ENCODE measurements at regions not wholly inside any gene's neighbourhood (a gene's known extent, or its start where the extent isn't known, plus 50 kb on each side); places are given as distances from the start of the nearest gene placed in this dataset.

- no peak for DNase-seq
Measured at GRCh38 chr11:11755871-11756270, 85.9 kb upstream of the USP47 start.

GRCh38 chr11:11752679-11753078, 89.1 kb upstream of the USP47 start:
- DNase-seq = no peak

GRCh38 chr11:11750017-11750878, 91.5 kb upstream of the USP47 start:
- no peak for DNase-seq

GRCh38 chr11:11748706-11749365, 92.9 kb upstream of the USP47 start:
- no peak for DNase-seq

- DNase-seq = no peak
Measured at GRCh38 chr11:11747570-11747969, 94.2 kb upstream of the USP47 start.

- no peak for DNase-seq
Measured at GRCh38 chr11:11746449-11746848, 95.3 kb upstream of the USP47 start.

GRCh38 chr11:11743216-11743615, 98.6 kb upstream of the USP47 start:
- no peak for DNase-seq

GRCh38 chr11:11742486-11742885, 99.3 kb upstream of the USP47 start:
- DNase-seq = no peak

- no peak for DNase-seq
Measured at GRCh38 chr11:11740836-11741235, 100.9 kb upstream of the USP47 start.

- peak; percentile 25 for DNase-seq
Measured at GRCh38 chr11:11740073-11740702, 101.6 kb upstream of the USP47 start.

- no peak for DNase-seq
Measured at GRCh38 chr11:11738370-11738769, 103.4 kb upstream of the USP47 start.

GRCh38 chr11:11735586-11735985, 106.2 kb upstream of the USP47 start:
- DNase-seq = no peak

GRCh38 chr11:11733246-11733747, 108.5 kb upstream of the USP47 start:
- no peak for DNase-seq

- no peak for DNase-seq
Measured at GRCh38 chr11:11732116-11732515, 109.7 kb upstream of the USP47 start.

GRCh38 chr11:11731311-11732083, 109.7 kb upstream of the GALNT18 start:
- peak; percentile 79 for DNase-seq

- no peak for DNase-seq
Measured at GRCh38 chr11:11728386-11728785, 106.6 kb upstream of the GALNT18 start.

GRCh38 chr11:11725438-11725837, 103.6 kb upstream of the GALNT18 start:
- no peak for DNase-seq

- DNase-seq = no peak
Measured at GRCh38 chr11:11724994-11725393, 103.2 kb upstream of the GALNT18 start.

- DNase-seq = no peak
Measured at GRCh38 chr11:11722861-11723260, 101.1 kb upstream of the GALNT18 start.

GRCh38 chr11:11722246-11722645, 100.4 kb upstream of the GALNT18 start:
- no peak for DNase-seq

GRCh38 chr11:11718511-11718910, 96.7 kb upstream of the GALNT18 start:
- DNase-seq = no peak

- DNase-seq = no peak
Measured at GRCh38 chr11:11717064-11717725, 95.4 kb upstream of the GALNT18 start.

Data from DMS79 (cell line).